HCT116 (cell line): ENCODE measurements at regions not wholly inside any gene's neighbourhood (a gene's known extent, or its start where the extent isn't known, plus 50 kb on each side); places are given as distances from the start of the nearest gene placed in this dataset.

ENCODE experiments used
- ATAC-seq: fragments of 200-7000 bp; cut with Tn5 transposase; 2 replicates; pipeline ENCODE4 v1.9.1; 2020; ENCODE audit warnings: mild to moderate bottlenecking, moderate library complexity
- BruUV-seq: library from RNA; stranded (reverse); fragments of 400-500 nt; replicated peaks from 2 replicates; lab custom pipeline; 2021; lab: Mats Ljungman, UMichigan
- CTCF ChIA-PET: fragments of 300-600 bp; sonication (Branson Sonifier 250); formaldehyde crosslinking; loops from one replicate; lab custom pipeline; 2021; ENCODE audit warnings: antibody characterized with exemption; lab: Charles Lee
- POLR2A ChIA-PET: fragments of 300-600, 350-600 bp; sonication (Branson Sonifier 250); formaldehyde crosslinking; loops from one replicate; lab custom pipeline; 2021; ENCODE audit warnings: antibody characterized with exemption; lab: Charles Lee
- RAD21 ChIA-PET, 2 experiments: fragments of 300-600 bp; sonication (Branson Sonifier 250); formaldehyde crosslinking; loops; one replicate each; lab custom pipeline; 2023; ENCODE audit warnings: low total read pairs in 2 of 2; ENCODE audit not compliant: uncharacterized antibody in 2 of 2, unreplicated experiment in 2 of 2, low non-redundant PET in 1 of 2; lab: Charles Lee
- DNase-seq: peaks from one replicate; pipeline ENCODE4 v3.0.0-alpha.2; 2010; ENCODE audit warnings: low read depth, low spot score
- H2AFZ ChIP-seq: fragments of 200-600 bp; shearing (Covaris generic), sonication (generic); 2 replicates; pipeline ENCODE4 v1.6.1; 2017; ENCODE audit warnings: low read depth, mixed run types, mixed read lengths, antibody characterized with exemption, low read length; ENCODE audit not compliant: poor library complexity, severe bottlenecking
- H3K27ac ChIP-seq: 2 replicates; pipeline ENCODE4 v1.5.1; 2012; ENCODE audit warnings: low read depth, low read length
- H3K27me3 ChIP-seq: fragments of 200-600 bp; sonication (generic); 2 replicates; pipeline ENCODE4 v1.6.1; 2016; ENCODE audit warnings: mixed run types, low read length, mixed read lengths; ENCODE audit not compliant: insufficient read depth
- H3K36me3 ChIP-seq, 2 experiments: fragments of 200-500 bp in 1 of 2; fragments of 200-600 bp in 1 of 2; sonication (Bioruptor generic) in 1 of 2; sonication (generic) in 1 of 2; 2 replicates each; pipeline versions ENCODE4 v1.5.1 to v1.6.1; 2014 to 2016; ENCODE audit warnings: low read length in 2 of 2, inconsistent platforms in 1 of 2, mixed read lengths in 1 of 2, mixed run types in 1 of 2; ENCODE audit not compliant: insufficient read depth in 2 of 2, control insufficient read depth in 1 of 2
- H3K4me1 ChIP-seq, 2 experiments: fragments of 200-600 bp in 1 of 2; sonication (generic) in 1 of 2; 2 replicates each; pipeline versions ENCODE4 v1.5.1 to v1.6.1; 2012 to 2017; ENCODE audit warnings: low read length in 2 of 2, inconsistent platforms in 1 of 2, mild to moderate bottlenecking in 1 of 2, mixed read lengths in 1 of 2, mixed run types in 1 of 2, moderate library complexity in 1 of 2; ENCODE audit not compliant: insufficient read depth in 2 of 2, control insufficient read depth in 1 of 2
- H3K4me2 ChIP-seq: fragments of 200-600 bp; sonication (generic); 2 replicates; pipeline ENCODE4 v1.6.1; 2017; ENCODE audit warnings: mixed run types, low read length, mixed read lengths
- H3K4me3 ChIP-seq, 2 experiments: fragments of 200-600 bp in 1 of 2; sonication (generic) in 1 of 2; replicated peaks in 1 of 2; 2 replicates each; pipeline ENCODE4 v1.5.1; 2011 to 2016; ENCODE audit warnings: low read length in 2 of 2, control low read depth in 1 of 2, low read depth in 1 of 2, mild to moderate bottlenecking in 1 of 2, mixed read lengths in 1 of 2, mixed run types in 1 of 2
- H3K79me2 ChIP-seq: fragments of 200-600 bp; sonication (generic); 2 replicates; pipeline ENCODE4 v1.6.1; 2017; ENCODE audit warnings: mild to moderate bottlenecking, mixed run types, low read length, moderate library complexity, mixed read lengths; ENCODE audit not compliant: insufficient read depth
- H3K9ac ChIP-seq: fragments of 200-600 bp; sonication (generic); 2 replicates; pipeline ENCODE4 v1.6.1; 2016; ENCODE audit warnings: low read length, mixed read lengths
- H3K9me2 ChIP-seq: fragments of 200-600 bp; sonication (generic), shearing (Covaris generic); 2 replicates; pipeline ENCODE4 v1.6.1; 2017; ENCODE audit warnings: mixed run types, mild to moderate bottlenecking, moderate library complexity; ENCODE audit not compliant: insufficient read depth
- H3K9me3 ChIP-seq, 2 experiments: fragments of 200-500 bp in 1 of 2; fragments of 200-600 bp in 1 of 2; sonication (Bioruptor generic) in 1 of 2; sonication (generic) in 1 of 2; 2 replicates each; pipeline ENCODE4 v1.6.1; 2014 to 2017; ENCODE audit warnings: low read length in 2 of 2, mixed read lengths in 2 of 2, inconsistent platforms in 1 of 2, low read depth in 1 of 2, mild to moderate bottlenecking in 1 of 2, mixed run types in 1 of 2, moderate library complexity in 1 of 2; ENCODE audit not compliant: control insufficient read depth in 1 of 2, insufficient read depth in 1 of 2
- H4K20me1 ChIP-seq: fragments of 200-600 bp; sonication (generic), shearing (Covaris generic); 2 replicates; pipeline ENCODE4 v1.6.1; 2017; ENCODE audit warnings: mixed run types, mild to moderate bottlenecking, moderate library complexity; ENCODE audit not compliant: insufficient read depth
- CBX3 ChIP-seq: IDR thresholded peaks from 2 replicates; pipeline ENCODE4 v1.6.1; 2012; ENCODE audit warnings: low read depth
- CEBPB ChIP-seq: IDR thresholded peaks from 2 replicates; pipeline ENCODE4 v1.6.1; 2012; ENCODE audit warnings: low read depth
- CTCF ChIP-seq, 3 experiments: fragments of 200-600 bp in 1 of 3; sonication (generic) in 1 of 3; IDR thresholded peaks in 2 of 3; conservative IDR thresholded peaks in 1 of 3; 2 replicates each; pipeline ENCODE4 v1.5.1; 2012 to 2017; ENCODE audit warnings: low read depth in 2 of 3, low read length in 2 of 3, antibody characterized with exemption in 1 of 3, borderline replicate concordance in 1 of 3, control low read depth in 1 of 3, mild to moderate bottlenecking in 1 of 3, mixed read lengths in 1 of 3, mixed run types in 1 of 3, moderate library complexity in 1 of 3; ENCODE audit not compliant: insufficient read depth in 1 of 3
- EGR1 ChIP-seq: IDR thresholded peaks from 2 replicates; pipeline ENCODE4 v1.6.1; 2012; ENCODE audit warnings: low read depth
- EZH2 ChIP-seq: fragments of 200-600 bp; sonication (generic); IDR thresholded peaks from 2 replicates; pipeline ENCODE4 v1.6.1; 2017; ENCODE audit warnings: antibody characterized with exemption, mixed run types
- FOSL1 ChIP-seq: IDR thresholded peaks from 2 replicates; pipeline ENCODE4 v1.6.1; 2012; ENCODE audit warnings: low read depth
- JUND ChIP-seq: IDR thresholded peaks from 2 replicates; pipeline ENCODE4 v1.6.1; 2012
- SIN3A ChIP-seq: IDR thresholded peaks from 2 replicates; pipeline ENCODE4 v1.6.1; 2012; ENCODE audit warnings: low read depth
- ZFX ChIP-seq: fragments of 450-650 bp; IDR thresholded peaks from 2 replicates; pipeline ENCODE4 v1.6.1; 2017
- intact Hi-C: fragments of 100-400 bp; cut with micrococcal nuclease; formaldehyde crosslinking; loops from 2 replicates; pipeline ENCODE4 v1.10.0; 2022
- TF ChIP-seq, protein P1 (sequence below): IDR thresholded peaks from 2 replicates; pipeline ENCODE4 v1.6.1; 2012
- TF ChIP-seq, protein P2 (sequence below): IDR thresholded peaks from 2 replicates; pipeline ENCODE4 v1.6.1; 2011; ENCODE audit warnings: mild to moderate bottlenecking, low read length, moderate library complexity; ENCODE audit not compliant: insufficient replicate concordance; ENCODE audit errors: extremely low read depth
- TF ChIP-seq, protein P3 (sequence below): IDR thresholded peaks from 2 replicates; pipeline ENCODE4 v1.6.1; 2012
- TF ChIP-seq, protein P4 (sequence below): IDR thresholded peaks from 2 replicates; pipeline ENCODE4 v1.6.1; 2012; ENCODE audit warnings: low read depth

DNA sequence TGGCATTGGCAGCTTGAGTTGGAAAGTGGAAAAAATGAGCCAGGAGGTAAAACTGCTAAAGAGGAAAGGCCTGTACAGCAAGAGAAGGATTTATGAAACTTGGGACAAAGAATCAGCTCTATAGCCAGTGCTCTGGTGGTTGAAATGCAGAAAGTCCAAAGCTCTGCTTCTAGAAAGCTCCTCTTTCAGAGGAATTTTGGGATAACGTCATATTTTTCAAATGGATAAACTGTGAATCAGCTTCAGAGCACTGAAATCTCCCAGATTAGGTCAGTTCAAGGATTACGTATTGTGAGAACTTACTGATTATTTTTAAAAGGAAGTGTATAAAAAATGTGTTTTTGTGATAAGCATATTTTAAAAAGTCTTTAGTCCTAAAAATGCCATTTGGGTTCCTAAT lies 203.1 kb upstream of the CNOT2 start (continued):
- TF ChIP-seq, protein P1, sequence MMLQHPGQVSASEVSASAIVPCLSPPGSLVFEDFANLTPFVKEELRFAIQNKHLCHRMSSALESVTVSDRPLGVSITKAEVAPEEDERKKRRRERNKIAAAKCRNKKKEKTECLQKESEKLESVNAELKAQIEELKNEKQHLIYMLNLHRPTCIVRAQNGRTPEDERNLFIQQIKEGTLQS = no peak

DNA sequence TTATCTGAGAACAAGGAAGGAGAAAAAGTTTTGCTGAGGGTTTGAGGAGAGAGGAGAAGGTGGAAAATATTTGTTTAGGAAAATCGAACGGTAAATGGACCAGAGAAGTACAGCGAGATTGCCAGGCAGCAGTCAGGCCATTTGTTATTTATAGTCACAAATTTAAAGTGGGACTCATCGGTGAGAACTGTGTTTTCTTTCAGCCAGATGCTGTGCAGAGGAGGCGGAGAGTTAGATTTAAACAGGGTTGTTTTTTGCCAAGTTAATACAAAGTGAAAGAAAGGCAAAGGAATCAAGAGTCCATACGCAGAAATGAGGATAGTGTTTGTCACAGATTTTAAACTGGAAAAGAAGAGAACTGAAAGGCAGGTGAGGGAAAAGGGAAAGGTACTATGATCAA lies 200.6 kb upstream of the CNOT2 start:
- H3K27ac ChIP-seq = no peak overlapping the region
- CTCF ChIA-PET = no interaction called here
- no peak overlapping the region for H3K9ac ChIP-seq
- no TSS peak for BruUV-seq
- no peak for DNase-seq
- no peaks in the 10 kb centered on the region for H3K79me2 ChIP-seq
- intact Hi-C loops = no loop called here
- no peak overlapping the region for H3K4me3 ChIP-seq
- no peaks in the 10 kb centered on the region for H4K20me1 ChIP-seq
- TF ChIP-seq, protein P1 = no peak
- no peak for TF ChIP-seq EZH2
- no peak for TF ChIP-seq ZFX
- TF ChIP-seq EGR1 = no peak
- no peak for TF ChIP-seq CBX3
- no peak for TF ChIP-seq CEBPB
- TF ChIP-seq SIN3A = no peak
- TF ChIP-seq, protein P2, sequence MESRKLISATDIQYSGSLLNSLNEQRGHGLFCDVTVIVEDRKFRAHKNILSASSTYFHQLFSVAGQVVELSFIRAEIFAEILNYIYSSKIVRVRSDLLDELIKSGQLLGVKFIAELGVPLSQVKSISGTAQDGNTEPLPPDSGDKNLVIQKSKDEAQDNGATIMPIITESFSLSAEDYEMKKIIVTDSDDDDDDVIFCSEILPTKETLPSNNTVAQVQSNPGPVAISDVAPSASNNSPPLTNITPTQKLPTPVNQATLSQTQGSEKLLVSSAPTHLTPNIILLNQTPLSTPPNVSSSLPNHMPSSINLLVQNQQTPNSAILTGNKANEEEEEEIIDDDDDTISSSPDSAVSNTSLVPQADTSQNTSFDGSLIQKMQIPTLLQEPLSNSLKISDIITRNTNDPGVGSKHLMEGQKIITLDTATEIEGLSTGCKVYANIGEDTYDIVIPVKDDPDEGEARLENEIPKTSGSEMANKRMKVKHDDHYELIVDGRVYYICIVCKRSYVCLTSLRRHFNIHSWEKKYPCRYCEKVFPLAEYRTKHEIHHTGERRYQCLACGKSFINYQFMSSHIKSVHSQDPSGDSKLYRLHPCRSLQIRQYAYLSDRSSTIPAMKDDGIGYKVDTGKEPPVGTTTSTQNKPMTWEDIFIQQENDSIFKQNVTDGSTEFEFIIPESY = no peak
- TF ChIP-seq JUND = no peak
- TF ChIP-seq FOSL1 = no peak
- TF ChIP-seq, protein P3, sequence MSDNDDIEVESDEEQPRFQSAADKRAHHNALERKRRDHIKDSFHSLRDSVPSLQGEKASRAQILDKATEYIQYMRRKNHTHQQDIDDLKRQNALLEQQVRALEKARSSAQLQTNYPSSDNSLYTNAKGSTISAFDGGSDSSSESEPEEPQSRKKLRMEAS = no peak
- TF ChIP-seq, protein P4, sequence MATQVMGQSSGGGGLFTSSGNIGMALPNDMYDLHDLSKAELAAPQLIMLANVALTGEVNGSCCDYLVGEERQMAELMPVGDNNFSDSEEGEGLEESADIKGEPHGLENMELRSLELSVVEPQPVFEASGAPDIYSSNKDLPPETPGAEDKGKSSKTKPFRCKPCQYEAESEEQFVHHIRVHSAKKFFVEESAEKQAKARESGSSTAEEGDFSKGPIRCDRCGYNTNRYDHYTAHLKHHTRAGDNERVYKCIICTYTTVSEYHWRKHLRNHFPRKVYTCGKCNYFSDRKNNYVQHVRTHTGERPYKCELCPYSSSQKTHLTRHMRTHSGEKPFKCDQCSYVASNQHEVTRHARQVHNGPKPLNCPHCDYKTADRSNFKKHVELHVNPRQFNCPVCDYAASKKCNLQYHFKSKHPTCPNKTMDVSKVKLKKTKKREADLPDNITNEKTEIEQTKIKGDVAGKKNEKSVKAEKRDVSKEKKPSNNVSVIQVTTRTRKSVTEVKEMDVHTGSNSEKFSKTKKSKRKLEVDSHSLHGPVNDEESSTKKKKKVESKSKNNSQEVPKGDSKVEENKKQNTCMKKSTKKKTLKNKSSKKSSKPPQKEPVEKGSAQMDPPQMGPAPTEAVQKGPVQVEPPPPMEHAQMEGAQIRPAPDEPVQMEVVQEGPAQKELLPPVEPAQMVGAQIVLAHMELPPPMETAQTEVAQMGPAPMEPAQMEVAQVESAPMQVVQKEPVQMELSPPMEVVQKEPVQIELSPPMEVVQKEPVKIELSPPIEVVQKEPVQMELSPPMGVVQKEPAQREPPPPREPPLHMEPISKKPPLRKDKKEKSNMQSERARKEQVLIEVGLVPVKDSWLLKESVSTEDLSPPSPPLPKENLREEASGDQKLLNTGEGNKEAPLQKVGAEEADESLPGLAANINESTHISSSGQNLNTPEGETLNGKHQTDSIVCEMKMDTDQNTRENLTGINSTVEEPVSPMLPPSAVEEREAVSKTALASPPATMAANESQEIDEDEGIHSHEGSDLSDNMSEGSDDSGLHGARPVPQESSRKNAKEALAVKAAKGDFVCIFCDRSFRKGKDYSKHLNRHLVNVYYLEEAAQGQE = no peak
- TF ChIP-seq CTCF (IDR thresholded peaks at IDR 0.05 in 2 of 3, conservative IDR thresholded peaks at IDR 0.05 in 1 of 3; ENCODE audit: borderline replicate concordance in 1 of 3, insufficient read depth in 1 of 3, low read depth in 2 of 3, low read length in 2 of 3) = no peak
- TF ChIP-seq, all 23 proteins: peak for 0
- Histone ChIP-seq H3K27me3 (no peaks in the 10 kb centered on the region), H3K4me1 (peaks cover 0 to 30% of the 10 kb centered on the region in 2 experiments; a peak in 2 of 4 replicates), H3K4me2 (no peak overlapping the region), H2AFZ (no peak overlapping the region), H3K9me3 (no peaks in the 10 kb centered on the region), H3K36me3 (no peaks in the 10 kb centered on the region), H3K9me2 (no peaks in the 10 kb centered on the region)
- no peak for ATAC-seq
- POLR2A ChIA-PET = no interaction called here
- RAD21 ChIA-PET = no interaction called here
